Suprapubic skin (tissue), 4 donors: ENCODE measurements at regions not wholly inside any gene's neighbourhood (a gene's known extent, or its start where the extent isn't known, plus 50 kb on each side); places are given as distances from the start of the nearest gene placed in this dataset.

Experiments used
- DNase-seq, 2 donors: peaks; one replicate each; pipeline ENCODE4 v3.0.0-alpha.2; 2019; ENCODE audit warnings: low spot score in 2 of 2
- H3K27ac ChIP-seq: fragments of 200-600 bp; sonication (generic); one replicate; pipeline ENCODE4 v1.5.1; 2019
- H3K27me3 ChIP-seq: fragments of 200-600 bp; sonication (generic); one replicate; pipeline ENCODE4 v1.5.1; 2019
- H3K36me3 ChIP-seq: fragments of 200-600 bp; sonication (generic); one replicate; pipeline ENCODE4 v1.5.1; 2019
- H3K4me1 ChIP-seq: fragments of 200-600 bp; sonication (generic); one replicate; pipeline ENCODE4 v1.5.1; 2019
- H3K4me3 ChIP-seq: fragments of 200-600 bp; sonication (generic); one replicate; pipeline ENCODE4 v1.5.1; 2019; ENCODE audit warnings: mild to moderate bottlenecking
- H3K9me3 ChIP-seq: fragments of 200-600 bp; sonication (generic); one replicate; pipeline ENCODE4 v1.5.1; 2019
- CTCF ChIP-seq, 2 donors: fragments of 200-600 bp in 1 of 2; fragments of 450-650 bp in 1 of 2; sonication (generic) in 1 of 2; IDR thresholded peaks; one replicate each; pipeline ENCODE4 v1.5.1; 2016 to 2019; ENCODE audit warnings: antibody characterized with exemption in 2 of 2, mild to moderate bottlenecking in 1 of 2, moderate library complexity in 1 of 2
- EP300 ChIP-seq: sonication (generic); formaldehyde crosslinking; IDR thresholded peaks from one replicate; pipeline ENCODE4 v1.6.1; 2017; ENCODE audit warnings: antibody characterized with exemption
- POLR2A ChIP-seq, 2 donors: fragments of 450-650 bp; IDR thresholded peaks; one replicate each; pipeline ENCODE4 v1.6.1; 2017; ENCODE audit warnings: antibody characterized with exemption in 2 of 2, mild to moderate bottlenecking in 2 of 2, moderate library complexity in 2 of 2
- POLR2AphosphoS5 ChIP-seq, 3 donors: sonication (generic); formaldehyde crosslinking; IDR thresholded peaks; one replicate each; pipeline ENCODE4 v1.6.1; 2017; ENCODE audit warnings: antibody characterized with exemption in 3 of 3
- WGBS: methylation state at CpG from one replicate; pipeline ENCODE4 v1.1.5; 2018; 5-methylcytosine and 5-hydroxymethylcytosine counted together

- H3K4me3 ChIP-seq, result no peak overlapping the region
- no peak overlapping the region for H3K27ac ChIP-seq
- WGBS, result 51% methylated on average over 5 of the region's 5 CpGs
- no peaks in the 10 kb centered on the region for H3K9me3 ChIP-seq
- H3K27me3 ChIP-seq, result peaks cover 8% of the 10 kb centered on the region
- no peaks in the 10 kb centered on the region for H3K4me1 ChIP-seq
- DNase-seq, result no peak
- no peaks in the 10 kb centered on the region for H3K36me3 ChIP-seq
- TF ChIP-seq POLR2A (IDR thresholded peaks at IDR 0.05), result no peak
- no peak for TF ChIP-seq EP300
- TF ChIP-seq POLR2AphosphoS5 (IDR thresholded peaks at IDR 0.05), result no peak
- TF ChIP-seq CTCF (IDR thresholded peaks at IDR 0.05), result no peak
Measured at GRCh38 chr20:21575981-21576740, 62.3 kb upstream of the NKX2-2 start.

- no peaks in the 10 kb centered on the region for H3K36me3 ChIP-seq
- no peak for DNase-seq
- no peak for TF ChIP-seq EP300
- TF ChIP-seq CTCF (IDR thresholded peaks at IDR 0.05), result no peak
- TF ChIP-seq POLR2A (IDR thresholded peaks at IDR 0.05), result no peak
- TF ChIP-seq POLR2AphosphoS5 (IDR thresholded peaks at IDR 0.05), result no peak
- WGBS, result 69% methylated on average over 3 of the region's 3 CpGs
- H3K27me3 ChIP-seq, result peaks cover 8% of the 10 kb centered on the region
- no peaks in the 10 kb centered on the region for H3K9me3 ChIP-seq
- no peaks in the 10 kb centered on the region for H3K4me1 ChIP-seq
- H3K4me3 ChIP-seq, result no peak overlapping the region
- H3K27ac ChIP-seq, result no peak overlapping the region
Measured at GRCh38 chr20:21575167-21575566, 61.3 kb upstream of the NKX2-2 start.

GRCh38 chr20:21574443-21574842 lies 60.6 kb upstream of the NKX2-2 start:
- DNase-seq, result no peak
- TF ChIP-seq POLR2A (IDR thresholded peaks at IDR 0.05) (no peak), CTCF (IDR thresholded peaks at IDR 0.05) (no peak), POLR2AphosphoS5 (IDR thresholded peaks at IDR 0.05) (no peak), EP300 (no peak)

GRCh38 chr20:21573259-21573658 lies 59.4 kb upstream of the NKX2-2 start:
- peaks cover 8% of the 10 kb centered on the region for H3K27me3 ChIP-seq
- H3K9me3 ChIP-seq, result no peaks in the 10 kb centered on the region
- WGBS, result 84% methylated on average over 5 of the region's 5 CpGs
- no peak overlapping the region for H3K27ac ChIP-seq
- H3K4me1 ChIP-seq, result no peaks in the 10 kb centered on the region
- no peaks in the 10 kb centered on the region for H3K36me3 ChIP-seq
- no peak for TF ChIP-seq EP300
- TF ChIP-seq POLR2A (IDR thresholded peaks at IDR 0.05), result no peak
- TF ChIP-seq POLR2AphosphoS5 (IDR thresholded peaks at IDR 0.05), result no peak
- TF ChIP-seq CTCF (IDR thresholded peaks at IDR 0.05), result no peak
- H3K4me3 ChIP-seq, result no peak overlapping the region
- no peak for DNase-seq

More at GRCh38 chr20:21574443-21574842, 60.6 kb upstream of the NKX2-2 start:
- Histone ChIP-seq H3K4me1 (no peaks in the 10 kb centered on the region), H3K27ac (no peak overlapping the region), H3K4me3 (no peak overlapping the region), H3K27me3 (peaks cover 8% of the 10 kb centered on the region), H3K9me3 (no peaks in the 10 kb centered on the region), H3K36me3 (no peaks in the 10 kb centered on the region)
- 85% methylated on average over 13 of the region's 13 CpGs for WGBS

- no peak overlapping the region for H3K4me3 ChIP-seq
- peaks cover 8% of the 10 kb centered on the region for H3K27me3 ChIP-seq
- TF ChIP-seq CTCF (IDR thresholded peaks at IDR 0.05) (peak; percentile 50 to 74), POLR2AphosphoS5 (IDR thresholded peaks at IDR 0.05) (no peak)
- 30% methylated on average over 15 of the region's 15 CpGs for WGBS
- H3K9me3 ChIP-seq, result no peaks in the 10 kb centered on the region
- H3K27ac ChIP-seq, result no peak overlapping the region
- H3K4me1 ChIP-seq, result no peaks in the 10 kb centered on the region
- H3K36me3 ChIP-seq, result no peaks in the 10 kb centered on the region
- DNase-seq, result no peak
Measured at GRCh38 chr20:21571841-21572690, 58.2 kb upstream of the NKX2-2 start.
